GM23338 (cell line): ENCODE measurements at regions not wholly inside any gene's neighbourhood (a gene's known extent, or its start where the extent isn't known, plus 50 kb on each side); places are given as distances from the start of the nearest gene placed in this dataset.

Experiments used
- ATAC-seq: fragments of 200-7000 bp; cut with Tn5 transposase; 3 replicates; pipeline ENCODE4 v1.9.1; 2020
- DNase-seq: peaks from one replicate; pipeline ENCODE4 v3.0.0-alpha.2; 2015; ENCODE audit warnings: low spot score
- H2AFZ ChIP-seq: fragments of 200-600 bp; sonication (generic); 2 replicates; pipeline ENCODE4 v1.8.0; 2016; ENCODE audit warnings: antibody characterized with exemption, mild to moderate bottlenecking, moderate library complexity
- H3F3A ChIP-seq: fragments of 200-600 bp; sonication (generic); replicated peaks from 2 replicates; pipeline ENCODE4 v1.8.0; 2017; ENCODE audit warnings: antibody characterized with exemption, mixed run types, low read depth
- H3K27ac ChIP-seq: fragments of 200-600 bp; sonication (generic); 2 replicates; pipeline ENCODE4 v1.6.1; 2016; ENCODE audit warnings: low read depth
- H3K27me3 ChIP-seq: fragments of 200-600 bp; sonication (generic); 2 replicates; pipeline ENCODE4 v1.8.0; 2016; ENCODE audit warnings: mild to moderate bottlenecking, mixed run types, moderate library complexity; ENCODE audit not compliant: insufficient read depth
- H3K36me3 ChIP-seq: fragments of 200-600 bp; sonication (generic); 2 replicates; pipeline ENCODE4 v1.8.0; 2016; ENCODE audit warnings: mild to moderate bottlenecking; ENCODE audit not compliant: insufficient read depth
- H3K4me1 ChIP-seq: fragments of 200-600 bp; sonication (generic); 2 replicates; pipeline ENCODE4 v1.8.0; 2016; ENCODE audit warnings: mild to moderate bottlenecking, moderate library complexity; ENCODE audit not compliant: insufficient read depth
- H3K4me2 ChIP-seq: fragments of 200-600 bp; sonication (generic); 2 replicates; pipeline ENCODE4 v1.7.1; 2017; ENCODE audit warnings: mixed run types
- H3K4me3 ChIP-seq: fragments of 200-600 bp; sonication (generic); 2 replicates; pipeline ENCODE4 v1.6.1; 2016; ENCODE audit warnings: mixed run types
- H3K79me2 ChIP-seq: fragments of 200-600 bp; sonication (generic); replicated peaks from 2 replicates; pipeline ENCODE4 v1.8.0; 2017; ENCODE audit warnings: mild to moderate bottlenecking; ENCODE audit not compliant: insufficient read depth
- H3K9me2 ChIP-seq: fragments of 200-600 bp; sonication (generic); 2 replicates; pipeline ENCODE4 v1.8.0; 2017; ENCODE audit not compliant: insufficient read depth
- H4K20me1 ChIP-seq: fragments of 200-600 bp; sonication (generic); replicated peaks from 2 replicates; pipeline ENCODE4 v1.8.0; 2017; ENCODE audit warnings: mild to moderate bottlenecking; ENCODE audit not compliant: insufficient read depth
- H3K27ac Mint-ChIP-seq: 2 replicates; pipeline ENCODE4 v1.8.0; 2020; ENCODE audit warnings: inconsistent platforms, mild to moderate bottlenecking, moderate library complexity, mixed read lengths
- H3K27me3 Mint-ChIP-seq: 3 replicates; pipeline ENCODE4 v1.8.0; 2022; ENCODE audit warnings: low read depth, mild to moderate bottlenecking, moderate library complexity, mixed read lengths, inconsistent platforms; ENCODE audit not compliant: insufficient read depth, poor library complexity
- H3K36me3 Mint-ChIP-seq: 3 replicates; pipeline ENCODE4 v1.8.0; 2021; ENCODE audit warnings: low read depth, mild to moderate bottlenecking, inconsistent platforms, moderate library complexity, mixed read lengths
- H3K4me1 Mint-ChIP-seq: 3 replicates; pipeline ENCODE4 v1.8.0; 2020; ENCODE audit warnings: mild to moderate bottlenecking, inconsistent platforms, mixed read lengths
- H3K4me3 Mint-ChIP-seq: 3 replicates; pipeline ENCODE4 v1.8.0; 2021; ENCODE audit warnings: moderate library complexity, mild to moderate bottlenecking, inconsistent platforms, mixed read lengths
- H3K9me3 Mint-ChIP-seq: 3 replicates; pipeline ENCODE4 v1.8.0; 2020; ENCODE audit warnings: moderate library complexity, mild to moderate bottlenecking, inconsistent platforms, mixed read lengths
- CREB1 ChIP-seq: fragments of 250-450 bp; sonication (Bioruptor Pico); IDR thresholded peaks from 2 replicates; pipeline ENCODE4 v1.5.0; 2020; ENCODE audit warnings: low read depth, mild to moderate bottlenecking, moderate library complexity
- CTCF ChIP-seq, 2 experiments: fragments of 200-600 bp in 1 of 2; sonication (generic) in 1 of 2; conservative IDR thresholded peaks; 2 replicates each; pipeline versions ENCODE4 v1.5.1 to v1.6.1; 2016 to 2017; ENCODE audit warnings: antibody characterized with exemption in 2 of 2, low read depth in 2 of 2, mild to moderate bottlenecking in 2 of 2, moderate library complexity in 1 of 2
- ETS1 ChIP-seq: IDR thresholded peaks from 2 replicates; pipeline ENCODE4 v1.6.1; 2016; ENCODE audit warnings: antibody characterized with exemption
- EZH2 ChIP-seq: fragments of 200-600 bp; sonication (generic); IDR thresholded peaks from one replicate; pipeline ENCODE4 v1.8.0; 2017; ENCODE audit warnings: antibody characterized with exemption, mild to moderate bottlenecking, low read depth; ENCODE audit not compliant: unreplicated experiment
- EZH2phosphoT487 ChIP-seq: fragments of 200-600 bp; sonication (generic); IDR thresholded peaks from one replicate; pipeline ENCODE4 v1.8.1; 2018; ENCODE audit warnings: antibody characterized with exemption; ENCODE audit not compliant: unreplicated experiment
- JUNB ChIP-seq: IDR thresholded peaks from one replicate; pipeline ENCODE4 v1.6.1; 2016; ENCODE audit warnings: antibody characterized with exemption; ENCODE audit not compliant: unreplicated experiment
- NANOG ChIP-seq: IDR thresholded peaks from 2 replicates; pipeline ENCODE4 v1.6.1; 2016; ENCODE audit warnings: antibody characterized with exemption, borderline replicate concordance
- POLR2AphosphoS5 ChIP-seq: IDR thresholded peaks from 2 replicates; pipeline ENCODE4 v1.6.1; 2016; ENCODE audit warnings: antibody characterized with exemption, low read depth
- REST ChIP-seq: IDR thresholded peaks from one replicate; pipeline ENCODE4 v1.6.1; 2018; ENCODE audit warnings: antibody characterized with exemption; ENCODE audit not compliant: unreplicated experiment
- STAT1 ChIP-seq: IDR thresholded peaks from one replicate; pipeline ENCODE4 v1.6.1; 2016; ENCODE audit warnings: antibody characterized with exemption; ENCODE audit not compliant: unreplicated experiment
- ZNF114 ChIP-seq: fragments of 250-450 bp; sonication (Bioruptor Pico); IDR thresholded peaks from 2 replicates; pipeline ENCODE4 v1.5.0; 2020; ENCODE audit warnings: mild to moderate bottlenecking, moderate library complexity
- ZNF331 ChIP-seq: fragments of 250-450 bp; sonication (Bioruptor Pico); IDR thresholded peaks from 2 replicates; pipeline ENCODE4 v1.5.0; 2020; ENCODE audit warnings: low read depth, mild to moderate bottlenecking, moderate library complexity
- ZNF462 ChIP-seq: fragments of 250-450 bp; sonication (Bioruptor Pico); IDR thresholded peaks from 2 replicates; pipeline ENCODE4 v1.5.0; 2020; ENCODE audit warnings: mild to moderate bottlenecking, moderate library complexity

GRCh38 chr4:30950737-30951136 is 230.6 kb downstream of the PCDH7 start:
- H3K36me3 ChIP-seq = no peaks in the 10 kb centered on the region
- H3K4me1 ChIP-seq = no peaks in the 10 kb centered on the region; the same call in 1 of the 2 replicates
- H4K20me1 ChIP-seq = no peaks in the 10 kb centered on the region
- TF ChIP-seq EZH2 = no peak
- no peak for TF ChIP-seq CTCF (conservative IDR thresholded peaks at IDR 0.05; ENCODE audit: low read depth in 2 of 2)
- no peak for TF ChIP-seq ZNF462 (CRISPR knock-in tag)
- TF ChIP-seq ETS1 = no peak
- TF ChIP-seq STAT1 = no peak
- no peak for TF ChIP-seq ZNF114 (CRISPR knock-in tag)
- TF ChIP-seq EZH2phosphoT487 = no peak
- TF ChIP-seq JUNB = no peak
- no peak for TF ChIP-seq ZNF331 (CRISPR knock-in tag)
- no peak for TF ChIP-seq REST
- no peak for TF ChIP-seq CREB1 (CRISPR knock-in tag)
- no peak for TF ChIP-seq POLR2AphosphoS5
- TF ChIP-seq NANOG = no peak
- H3K27ac ChIP-seq = no peak overlapping the region
- DNase-seq (no peak), ATAC-seq (no peak)
- H3F3A ChIP-seq = no peaks in the 10 kb centered on the region
- H3K9me2 ChIP-seq = no peaks in the 10 kb centered on the region
- H3K4me3 ChIP-seq = no peak overlapping the region
- Mint-ChIP-seq H3K4me3 (no peak overlapping the region), H3K27me3 (peaks cover 2% of the 10 kb centered on the region), H3K4me1 (peaks cover 13% of the 10 kb centered on the region; the same call in 2 of the 3 replicates), H3K27ac (no peak overlapping the region), H3K9me3 (no peaks in the 10 kb centered on the region), H3K36me3 (no peaks in the 10 kb centered on the region)
- H3K4me2 ChIP-seq = no peak overlapping the region
- no peaks in the 10 kb centered on the region for H3K79me2 ChIP-seq
- H2AFZ ChIP-seq = no peak overlapping the region
- no peaks in the 10 kb centered on the region for H3K27me3 ChIP-seq
